ENCODE measurements at regions not wholly inside any gene's neighbourhood (a gene's known extent, or its start where the extent isn't known, plus 50 kb on each side); places are given as distances from the start of the nearest gene placed in this dataset.

- Histone ChIP-seq H3K27ac (ENCODE audit: low read length) (no peak overlapping the region), H3K27me3 (ENCODE audit: insufficient read depth, low read length) (no peaks in the 10 kb centered on the region), H3K36me3 (ENCODE audit: insufficient read depth, low read depth, low read length) (no peaks in the 10 kb centered on the region), H3K9me3 (ENCODE audit: insufficient read depth, low read depth, low read length) (no peaks in the 10 kb centered on the region), H3K4me1 (ENCODE audit: insufficient read depth, low read length) (no peaks in the 10 kb centered on the region; the same call in 1 of the 2 replicates), H3K9ac (ENCODE audit: low read depth, low read length) (no peak overlapping the region), H3K4me3 (ENCODE audit: low read length) (no peak overlapping the region)
Observed at GRCh38 chr4:114223580-114223979, 244.1 kb upstream of the ARSJ start.

- no peaks in the 10 kb centered on the region for H3K27me3 ChIP-seq (ENCODE audit: insufficient read depth, low read length)
- no peaks in the 10 kb centered on the region for H3K9me3 ChIP-seq (ENCODE audit: insufficient read depth, low read depth, low read length)
- H3K27ac ChIP-seq (ENCODE audit: low read length): no peak overlapping the region
- H3K36me3 ChIP-seq (ENCODE audit: insufficient read depth, low read depth, low read length): no peaks in the 10 kb centered on the region
- H3K9ac ChIP-seq (ENCODE audit: low read depth, low read length): no peak overlapping the region
- no peaks in the 10 kb centered on the region; the same call in 1 of the 2 replicates for H3K4me1 ChIP-seq (ENCODE audit: insufficient read depth, low read length)
- no peak overlapping the region for H3K4me3 ChIP-seq (ENCODE audit: low read length)
Observed at GRCh38 chr4:114225436-114225835, 246.0 kb upstream of the ARSJ start.

GRCh38 chr4:114226179-114226578, 246.7 kb upstream of the ARSJ start:
- no peaks in the 10 kb centered on the region for H3K27me3 ChIP-seq (ENCODE audit: insufficient read depth, low read length)
- H3K27ac ChIP-seq (ENCODE audit: low read length): no peak overlapping the region
- H3K36me3 ChIP-seq (ENCODE audit: insufficient read depth, low read depth, low read length): no peaks in the 10 kb centered on the region
- 0 out of 2 replicates have a peak overlapping the region, but pooled peaks have one; percentile 9 for H3K4me3 ChIP-seq (ENCODE audit: low read length)
- H3K4me1 ChIP-seq (ENCODE audit: insufficient read depth, low read length): no peaks in the 10 kb centered on the region; the same call in 1 of the 2 replicates
- no peaks in the 10 kb centered on the region for H3K9me3 ChIP-seq (ENCODE audit: insufficient read depth, low read depth, low read length)
- no peak overlapping the region for H3K9ac ChIP-seq (ENCODE audit: low read depth, low read length)

- Histone ChIP-seq H3K27me3 (ENCODE audit: insufficient read depth, low read length) (no peaks in the 10 kb centered on the region), H3K4me1 (ENCODE audit: insufficient read depth, low read length) (no peaks in the 10 kb centered on the region; the same call in 1 of the 2 replicates), H3K9me3 (ENCODE audit: insufficient read depth, low read depth, low read length) (no peaks in the 10 kb centered on the region), H3K36me3 (ENCODE audit: insufficient read depth, low read depth, low read length) (no peaks in the 10 kb centered on the region), H3K9ac (ENCODE audit: low read depth, low read length) (no peak overlapping the region), H3K27ac (ENCODE audit: low read length) (no peak overlapping the region), H3K4me3 (ENCODE audit: low read length) (no peak overlapping the region)
Observed at GRCh38 chr4:114226968-114227760, 247.7 kb upstream of the ARSJ start.

- Histone ChIP-seq H3K36me3 (ENCODE audit: insufficient read depth, low read depth, low read length) (no peaks in the 10 kb centered on the region), H3K27ac (ENCODE audit: low read length) (no peak overlapping the region), H3K9me3 (ENCODE audit: insufficient read depth, low read depth, low read length) (no peaks in the 10 kb centered on the region), H3K4me3 (ENCODE audit: low read length) (no peak overlapping the region), H3K9ac (ENCODE audit: low read depth, low read length) (no peak overlapping the region), H3K4me1 (ENCODE audit: insufficient read depth, low read length) (no peaks in the 10 kb centered on the region; the same call in 1 of the 2 replicates), H3K27me3 (ENCODE audit: insufficient read depth, low read length) (no peaks in the 10 kb centered on the region)
Observed at GRCh38 chr4:114229706-114230105, 250.3 kb upstream of the ARSJ start.

- Histone ChIP-seq H3K9ac (ENCODE audit: low read depth, low read length) (no peak overlapping the region), H3K4me1 (ENCODE audit: insufficient read depth, low read length) (no peaks in the 10 kb centered on the region), H3K9me3 (ENCODE audit: insufficient read depth, low read depth, low read length) (no peaks in the 10 kb centered on the region), H3K27ac (ENCODE audit: low read length) (no peak overlapping the region), H3K4me3 (ENCODE audit: low read length) (no peak overlapping the region), H3K27me3 (ENCODE audit: insufficient read depth, low read length) (no peaks in the 10 kb centered on the region), H3K36me3 (ENCODE audit: insufficient read depth, low read depth, low read length) (no peaks in the 10 kb centered on the region)
Observed at GRCh38 chr4:114236171-114236769, 256.8 kb upstream of the ARSJ start.

GRCh38 chr4:114237997-114238396, 258.6 kb upstream of the ARSJ start:
- H3K27ac ChIP-seq (ENCODE audit: low read length): no peak overlapping the region
- no peaks in the 10 kb centered on the region for H3K36me3 ChIP-seq (ENCODE audit: insufficient read depth, low read depth, low read length)

GRCh38 chr4:114249561-114249960, 270.1 kb upstream of the ARSJ start:
- Histone ChIP-seq H3K27me3 (ENCODE audit: insufficient read depth, low read length) (no peaks in the 10 kb centered on the region), H3K27ac (ENCODE audit: low read length) (no peak overlapping the region), H3K9me3 (ENCODE audit: insufficient read depth, low read depth, low read length) (no peaks in the 10 kb centered on the region), H3K4me1 (ENCODE audit: insufficient read depth, low read length) (no peaks in the 10 kb centered on the region), H3K4me3 (ENCODE audit: low read length) (no peak overlapping the region), H3K9ac (ENCODE audit: low read depth, low read length) (no peak overlapping the region), H3K36me3 (ENCODE audit: insufficient read depth, low read depth, low read length) (no peaks in the 10 kb centered on the region)

More at GRCh38 chr4:114237997-114238396, 258.6 kb upstream of the ARSJ start:
- Histone ChIP-seq H3K9ac (ENCODE audit: low read depth, low read length) (no peak overlapping the region), H3K4me3 (ENCODE audit: low read length) (no peak overlapping the region), H3K9me3 (ENCODE audit: insufficient read depth, low read depth, low read length) (no peaks in the 10 kb centered on the region), H3K4me1 (ENCODE audit: insufficient read depth, low read length) (no peaks in the 10 kb centered on the region), H3K27me3 (ENCODE audit: insufficient read depth, low read length) (no peaks in the 10 kb centered on the region)

GRCh38 chr4:114249976-114250375, 270.5 kb upstream of the ARSJ start:
- Histone ChIP-seq H3K36me3 (ENCODE audit: insufficient read depth, low read depth, low read length) (no peaks in the 10 kb centered on the region), H3K27ac (ENCODE audit: low read length) (no peak overlapping the region), H3K4me3 (ENCODE audit: low read length) (no peak overlapping the region), H3K27me3 (ENCODE audit: insufficient read depth, low read length) (no peaks in the 10 kb centered on the region), H3K9ac (ENCODE audit: low read depth, low read length) (no peak overlapping the region), H3K4me1 (ENCODE audit: insufficient read depth, low read length) (no peaks in the 10 kb centered on the region), H3K9me3 (ENCODE audit: insufficient read depth, low read depth, low read length) (no peaks in the 10 kb centered on the region)

- Histone ChIP-seq H3K9me3 (ENCODE audit: insufficient read depth, low read depth, low read length) (no peaks in the 10 kb centered on the region), H3K4me3 (ENCODE audit: low read length) (no peak overlapping the region), H3K4me1 (ENCODE audit: insufficient read depth, low read length) (no peaks in the 10 kb centered on the region), H3K9ac (ENCODE audit: low read depth, low read length) (no peak overlapping the region), H3K27me3 (ENCODE audit: insufficient read depth, low read length) (no peaks in the 10 kb centered on the region), H3K27ac (ENCODE audit: low read length) (no peak overlapping the region), H3K36me3 (ENCODE audit: insufficient read depth, low read depth, low read length) (no peaks in the 10 kb centered on the region)
Observed at GRCh38 chr4:114250439-114250891, 271.0 kb upstream of the ARSJ start.

GRCh38 chr4:114251020-114251419, 271.6 kb upstream of the ARSJ start:
- Histone ChIP-seq H3K9me3 (ENCODE audit: insufficient read depth, low read depth, low read length) (no peaks in the 10 kb centered on the region), H3K27ac (ENCODE audit: low read length) (no peak overlapping the region), H3K36me3 (ENCODE audit: insufficient read depth, low read depth, low read length) (no peaks in the 10 kb centered on the region), H3K9ac (ENCODE audit: low read depth, low read length) (no peak overlapping the region), H3K4me1 (ENCODE audit: insufficient read depth, low read length) (no peaks in the 10 kb centered on the region), H3K27me3 (ENCODE audit: insufficient read depth, low read length) (no peaks in the 10 kb centered on the region), H3K4me3 (ENCODE audit: low read length) (no peak overlapping the region)

- Histone ChIP-seq H3K9ac (ENCODE audit: low read depth, low read length) (no peak overlapping the region), H3K27me3 (ENCODE audit: insufficient read depth, low read length) (no peaks in the 10 kb centered on the region), H3K27ac (ENCODE audit: low read length) (no peak overlapping the region), H3K36me3 (ENCODE audit: insufficient read depth, low read depth, low read length) (no peaks in the 10 kb centered on the region), H3K4me1 (ENCODE audit: insufficient read depth, low read length) (no peaks in the 10 kb centered on the region), H3K4me3 (ENCODE audit: low read length) (no peak overlapping the region), H3K9me3 (ENCODE audit: insufficient read depth, low read depth, low read length) (no peaks in the 10 kb centered on the region)
Observed at GRCh38 chr4:114252499-114252898, 273.1 kb upstream of the ARSJ start.

Measured in iPS-20b (cell line).